ENCODE measurements at regions not wholly inside any gene's neighbourhood (a gene's known extent, or its start where the extent isn't known, plus 50 kb on each side); places are given as distances from the start of the nearest gene placed in this dataset.

GRCh38 chr7:26612742-26613141 is 251.6 kb downstream of the SKAP2 start:
- FAIRE-seq, result no peak

GRCh38 chr7:26614503-26614902 is 249.9 kb downstream of the SKAP2 start:
- no peak for FAIRE-seq

GRCh38 chr7:26616235-26616634 is 248.2 kb downstream of the SKAP2 start:
- FAIRE-seq, result no peak

GRCh38 chr7:26617066-26617465 is 247.3 kb downstream of the SKAP2 start:
- FAIRE-seq, result no peak
